Ascending aorta (tissue), 2 donors: ENCODE measurements at regions not wholly inside any gene's neighbourhood (a gene's known extent, or its start where the extent isn't known, plus 50 kb on each side); places are given as distances from the start of the nearest gene placed in this dataset.
"Not testable (repeated sequence)": the region's sequence is repeated elsewhere in the genome, so short reads cannot be mapped to it uniquely, and the experiment has no call there.

ENCODE experiments used
- DNase-seq, 2 donors: peaks; one replicate each; pipeline ENCODE4 v3.0.0-alpha.2; 2019; ENCODE audit warnings: low spot score in 2 of 2
- H3K27ac ChIP-seq, 2 donors: fragments of 200-600 bp; sonication (generic); one replicate each; pipeline ENCODE4 v1.5.1; 2016 to 2017; ENCODE audit warnings: mild to moderate bottlenecking in 1 of 2
- H3K27me3 ChIP-seq: fragments of 200-600 bp; sonication (generic); one replicate; pipeline ENCODE4 v1.5.1; 2017
- H3K36me3 ChIP-seq, 2 donors: fragments of 200-600 bp; sonication (generic); one replicate each; pipeline ENCODE4 v1.5.1; 2016
- H3K4me1 ChIP-seq, 2 donors: fragments of 200-600 bp; sonication (generic); one replicate each; pipeline ENCODE4 v1.5.1; 2016 to 2017; ENCODE audit warnings: mild to moderate bottlenecking in 1 of 2
- H3K4me3 ChIP-seq, 2 donors: fragments of 200-600 bp; sonication (generic); one replicate each; pipeline ENCODE4 v1.5.1; 2016 to 2017; ENCODE audit warnings: mild to moderate bottlenecking in 1 of 2
- H3K9me3 ChIP-seq, 2 donors: fragments of 200-600 bp; sonication (generic); one replicate each; pipeline ENCODE4 v1.5.1; 2016
- intact Hi-C: fragments of 100-400 bp; cut with DNase I; formaldehyde crosslinking; loops from one replicate; pipeline ENCODE4 v1.15.1; 2023
- TF ChIP-seq, protein P1 (sequence below), 3 experiments: fragments of 200-600 bp in 2 of 3; fragments of 450-650 bp in 1 of 3; sonication (generic) in 2 of 3; IDR thresholded peaks; one replicate each; pipeline ENCODE4 v1.5.1; 2016 to 2019; ENCODE audit warnings: antibody characterized with exemption in 3 of 3, mild to moderate bottlenecking in 1 of 3, moderate library complexity in 1 of 3

DNA sequence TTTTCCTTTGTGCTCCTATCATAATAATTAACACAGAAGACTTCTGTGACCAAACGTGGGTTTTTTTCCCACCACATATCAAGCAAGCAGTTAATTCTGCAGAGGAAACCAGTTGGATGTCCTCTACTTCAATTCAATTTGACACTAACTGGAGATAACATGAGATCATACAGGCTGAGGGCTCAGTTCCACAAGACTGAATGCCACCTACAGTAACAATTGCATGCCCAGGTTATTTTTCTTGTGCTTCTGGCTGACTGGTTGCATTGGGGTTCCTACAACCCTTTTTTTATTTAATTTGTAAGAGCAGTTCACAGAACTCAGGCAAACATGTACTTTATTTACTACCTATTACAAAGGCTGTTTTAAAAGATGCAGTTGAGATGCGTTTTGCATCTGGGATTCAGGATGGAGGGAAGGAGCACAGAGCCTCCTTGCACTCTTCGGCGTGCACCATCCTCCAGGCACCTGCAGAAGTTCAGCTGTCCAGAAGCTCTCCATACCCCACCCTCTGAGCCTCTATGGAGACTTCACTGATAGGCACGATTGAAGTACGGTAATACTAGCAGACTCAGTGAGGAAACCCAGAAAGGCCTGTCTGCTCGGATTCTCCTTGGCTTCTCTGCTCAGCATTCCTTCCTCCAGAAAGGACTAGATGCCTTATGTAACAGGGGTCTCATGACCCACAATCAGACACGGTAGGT, 425.2 kb upstream of the CDH9 start:
- Histone ChIP-seq H3K27ac (no peak overlapping the region), H3K4me3 (no peak overlapping the region), H3K4me1 (no peaks in the 10 kb centered on the region), H3K9me3 (no peaks in the 10 kb centered on the region), H3K36me3 (no peaks in the 10 kb centered on the region), H3K27me3 (no peaks in the 10 kb centered on the region)
- TF ChIP-seq, protein P1, sequence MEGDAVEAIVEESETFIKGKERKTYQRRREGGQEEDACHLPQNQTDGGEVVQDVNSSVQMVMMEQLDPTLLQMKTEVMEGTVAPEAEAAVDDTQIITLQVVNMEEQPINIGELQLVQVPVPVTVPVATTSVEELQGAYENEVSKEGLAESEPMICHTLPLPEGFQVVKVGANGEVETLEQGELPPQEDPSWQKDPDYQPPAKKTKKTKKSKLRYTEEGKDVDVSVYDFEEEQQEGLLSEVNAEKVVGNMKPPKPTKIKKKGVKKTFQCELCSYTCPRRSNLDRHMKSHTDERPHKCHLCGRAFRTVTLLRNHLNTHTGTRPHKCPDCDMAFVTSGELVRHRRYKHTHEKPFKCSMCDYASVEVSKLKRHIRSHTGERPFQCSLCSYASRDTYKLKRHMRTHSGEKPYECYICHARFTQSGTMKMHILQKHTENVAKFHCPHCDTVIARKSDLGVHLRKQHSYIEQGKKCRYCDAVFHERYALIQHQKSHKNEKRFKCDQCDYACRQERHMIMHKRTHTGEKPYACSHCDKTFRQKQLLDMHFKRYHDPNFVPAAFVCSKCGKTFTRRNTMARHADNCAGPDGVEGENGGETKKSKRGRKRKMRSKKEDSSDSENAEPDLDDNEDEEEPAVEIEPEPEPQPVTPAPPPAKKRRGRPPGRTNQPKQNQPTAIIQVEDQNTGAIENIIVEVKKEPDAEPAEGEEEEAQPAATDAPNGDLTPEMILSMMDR (IDR thresholded peaks at IDR 0.05): no peak
- no peak for DNase-seq
- intact Hi-C loops: no loop called here

DNA sequence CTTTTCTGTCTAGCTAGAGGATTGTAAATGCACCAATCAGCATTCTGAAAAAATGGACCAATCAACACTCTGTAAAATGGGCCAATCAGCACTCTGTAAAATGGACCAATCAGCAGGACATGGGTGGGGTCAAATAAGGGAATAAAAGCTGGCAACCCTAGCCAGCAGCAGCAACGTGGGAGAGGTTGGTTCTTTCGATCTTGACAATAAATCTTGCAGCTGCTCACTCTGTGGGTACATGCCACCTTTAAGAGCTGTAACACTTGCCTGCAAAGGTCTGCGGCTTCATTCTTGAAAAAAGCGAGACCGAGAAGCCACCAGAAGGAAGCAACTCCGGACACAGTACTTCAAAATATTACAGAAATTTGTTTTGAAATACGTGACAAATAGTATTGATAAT, 424.6 kb upstream of the CDH9 start:
- Histone ChIP-seq H3K4me3 (no peak overlapping the region), H3K4me1 (no peaks in the 10 kb centered on the region), H3K9me3 (no peaks in the 10 kb centered on the region), H3K36me3 (no peaks in the 10 kb centered on the region), H3K27ac (no peak overlapping the region), H3K27me3 (no peaks in the 10 kb centered on the region)
- TF ChIP-seq, protein P1 (IDR thresholded peaks at IDR 0.05): no peak
- intact Hi-C loops: no loop called here
- DNase-seq: no peak

DNA sequence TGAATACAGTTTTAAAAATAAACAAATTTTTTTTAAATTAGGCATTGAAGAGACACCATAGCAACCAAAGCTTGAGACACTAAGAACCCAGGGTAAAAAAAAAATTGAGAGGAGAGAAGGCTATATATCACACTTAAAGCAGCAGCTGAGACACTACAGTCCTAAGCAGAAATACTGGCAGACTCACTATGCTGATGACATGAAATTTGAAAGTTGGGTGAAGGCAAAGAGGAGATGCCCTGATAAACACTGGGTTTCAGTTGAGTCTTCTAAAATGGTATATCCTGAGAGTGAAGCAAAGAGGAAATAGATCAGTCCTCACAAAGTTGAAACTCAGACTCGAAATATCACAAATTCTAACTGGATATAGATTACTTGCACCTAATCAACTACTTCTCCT, 419.9 kb upstream of the CDH9 start:
- no peak overlapping the region for H3K27ac ChIP-seq
- no peak for DNase-seq
- TF ChIP-seq, protein P1 (IDR thresholded peaks at IDR 0.05): no peak
- no peaks in the 10 kb centered on the region for H3K36me3 ChIP-seq
- H3K27me3 ChIP-seq: no peaks in the 10 kb centered on the region
- no peak overlapping the region for H3K4me3 ChIP-seq
- H3K4me1 ChIP-seq: no peaks in the 10 kb centered on the region
- intact Hi-C loops: no loop called here
- no peaks in the 10 kb centered on the region for H3K9me3 ChIP-seq

DNA sequence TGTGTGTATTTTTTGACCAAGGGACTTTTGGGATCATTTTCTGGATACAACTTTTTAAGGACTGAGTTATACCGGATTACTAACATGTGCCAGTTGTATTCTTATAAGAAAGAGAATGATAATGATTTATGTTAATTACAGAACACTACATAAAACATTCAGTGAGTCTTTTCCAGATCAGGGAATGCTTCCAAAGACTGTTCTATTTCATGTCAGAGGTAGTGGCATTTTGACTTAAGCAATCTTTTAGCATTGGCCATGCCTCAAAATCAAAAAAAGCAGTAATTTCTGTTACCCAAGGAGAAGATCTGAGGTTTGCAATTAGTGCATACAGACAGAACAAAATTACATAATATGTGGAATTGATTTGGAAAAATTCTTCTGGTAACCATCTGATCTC, 413.0 kb upstream of the CDH9 start:
- Histone ChIP-seq H3K36me3 (no peaks in the 10 kb centered on the region), H3K4me1 (no peaks in the 10 kb centered on the region), H3K9me3 (no peaks in the 10 kb centered on the region), H3K4me3 (no peak overlapping the region), H3K27ac (no peak overlapping the region), H3K27me3 (no peaks in the 10 kb centered on the region)
- intact Hi-C loops: no loop called here
- TF ChIP-seq, protein P1 (IDR thresholded peaks at IDR 0.05): no peak
- no peak for DNase-seq

DNA sequence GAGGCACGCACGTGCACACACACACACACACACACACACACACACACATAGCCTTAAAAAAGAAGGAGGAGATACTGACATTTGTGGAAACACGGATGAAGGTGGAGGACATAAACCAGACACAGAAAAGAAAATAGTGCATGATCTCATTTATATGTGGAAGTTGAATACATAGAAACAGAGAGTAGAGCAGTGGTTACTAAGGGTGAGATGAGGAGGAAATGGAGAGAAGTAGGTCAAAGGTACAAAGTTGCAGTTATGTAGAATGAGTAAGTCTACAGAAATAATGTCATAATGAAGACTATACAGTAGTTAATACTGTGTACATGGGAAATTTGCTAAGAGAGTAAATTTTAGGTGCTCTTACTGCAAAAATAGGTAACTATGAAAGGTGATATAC, 412.2 kb upstream of the CDH9 start:
- H3K4me1 ChIP-seq: no peaks in the 10 kb centered on the region
- TF ChIP-seq, protein P1 (IDR thresholded peaks at IDR 0.05): no peak
- H3K27ac ChIP-seq: no peak overlapping the region
- no peaks in the 10 kb centered on the region for H3K36me3 ChIP-seq
- intact Hi-C loops: no loop called here
- H3K9me3 ChIP-seq: no peaks in the 10 kb centered on the region
- no peak for DNase-seq
- H3K27me3 ChIP-seq: no peaks in the 10 kb centered on the region
- no peak overlapping the region for H3K4me3 ChIP-seq

DNA sequence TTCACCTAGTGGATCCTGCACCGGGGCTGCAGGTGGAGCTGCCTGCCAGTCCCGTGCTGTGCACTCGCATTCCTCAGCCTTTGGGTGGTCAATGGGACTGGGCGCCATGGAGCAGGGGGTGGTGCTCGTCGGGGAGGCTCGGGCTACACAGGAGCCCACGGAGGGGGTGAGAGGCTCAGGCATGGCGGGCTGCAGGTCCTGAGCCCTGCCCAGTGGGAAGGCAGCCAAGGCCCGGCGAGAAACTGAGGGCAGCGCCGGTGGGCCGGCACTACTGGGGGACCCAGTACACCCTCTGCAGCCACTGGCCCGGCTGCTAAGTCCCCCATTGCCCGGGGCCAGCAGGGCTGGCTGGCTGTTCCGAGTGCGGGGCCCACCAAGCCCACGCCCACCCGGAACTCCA, 401.0 kb upstream of the CDH9 start:
- H3K9me3 ChIP-seq, H3K27me3 ChIP-seq, intact Hi-C loops: not testable (repeated sequence)

More for the DNA sequence above, 401.0 kb upstream of the CDH9 start:
- H3K27ac ChIP-seq, H3K4me1 ChIP-seq, H3K36me3 ChIP-seq, H3K4me3 ChIP-seq, DNase-seq: not testable (repeated sequence)
